ENCODE measurements at regions not wholly inside any gene's neighbourhood (a gene's known extent, or its start where the extent isn't known, plus 50 kb on each side); places are given as distances from the start of the nearest gene placed in this dataset.
"Not testable (repeated sequence)": the region's sequence is repeated elsewhere in the genome, so short reads cannot be mapped to it uniquely, and the experiment has no call there.

GRCh38 chr17:70563281-70563820, 394.0 kb downstream of the KCNJ2 start:
- Histone ChIP-seq H3K36me3 (ENCODE audit: control insufficient read depth, insufficient read depth, low read length) (no peaks in the 10 kb centered on the region), H3K27ac (ENCODE audit: low read depth, low read length) (no peak overlapping the region), H3K4me3 (ENCODE audit: low read length) (no peak overlapping the region), H3K4me1 (ENCODE audit: control insufficient read depth, insufficient read depth, low read length) (no peaks in the 10 kb centered on the region), H3K27me3 (ENCODE audit: control insufficient read depth, insufficient read depth, low read length) (no peaks in the 10 kb centered on the region), H3K9ac (ENCODE audit: low read length) (no peak overlapping the region)

- H3K27ac ChIP-seq (ENCODE audit: low read depth, low read length), result no peak overlapping the region
- no peak overlapping the region for H3K4me3 ChIP-seq (ENCODE audit: low read length)
- H3K9ac ChIP-seq (ENCODE audit: low read length), result no peak overlapping the region
- no peaks in the 10 kb centered on the region for H3K27me3 ChIP-seq (ENCODE audit: control insufficient read depth, insufficient read depth, low read length)
- no peaks in the 10 kb centered on the region for H3K36me3 ChIP-seq (ENCODE audit: control insufficient read depth, insufficient read depth, low read length)
- no peaks in the 10 kb centered on the region for H3K4me1 ChIP-seq (ENCODE audit: control insufficient read depth, insufficient read depth, low read length)
Observed at GRCh38 chr17:70564006-70564620, 394.8 kb downstream of the KCNJ2 start.

- Histone ChIP-seq H3K4me3 (ENCODE audit: low read length) (no peak overlapping the region), H3K9ac (ENCODE audit: low read length) (no peak overlapping the region), H3K4me1 (ENCODE audit: control insufficient read depth, insufficient read depth, low read length) (no peaks in the 10 kb centered on the region)
Observed at GRCh38 chr17:70569128-70569527, 399.8 kb downstream of the KCNJ2 start.

GRCh38 chr17:70577456-70577855, 408.1 kb downstream of the KCNJ2 start:
- Histone ChIP-seq H3K27me3 (ENCODE audit: control insufficient read depth, insufficient read depth, low read length) (no peaks in the 10 kb centered on the region), H3K4me1 (ENCODE audit: control insufficient read depth, insufficient read depth, low read length) (no peaks in the 10 kb centered on the region), H3K27ac (ENCODE audit: low read depth, low read length) (no peak overlapping the region), H3K9ac (ENCODE audit: low read length) (no peak overlapping the region), H3K4me3 (ENCODE audit: low read length) (no peak overlapping the region), H3K36me3 (ENCODE audit: control insufficient read depth, insufficient read depth, low read length) (no peaks in the 10 kb centered on the region)

More at GRCh38 chr17:70569128-70569527, 399.8 kb downstream of the KCNJ2 start:
- H3K27ac ChIP-seq (ENCODE audit: low read depth, low read length), result no peak overlapping the region
- no peaks in the 10 kb centered on the region for H3K36me3 ChIP-seq (ENCODE audit: control insufficient read depth, insufficient read depth, low read length)
- H3K27me3 ChIP-seq (ENCODE audit: control insufficient read depth, insufficient read depth, low read length), result no peaks in the 10 kb centered on the region

- H3K27me3 ChIP-seq (ENCODE audit: control insufficient read depth, insufficient read depth, low read length), result no peaks in the 10 kb centered on the region
Observed at GRCh38 chr17:70581459-70581858, 412.1 kb downstream of the KCNJ2 start.

GRCh38 chr17:70582777-70583176, 413.4 kb downstream of the KCNJ2 start:
- Histone ChIP-seq H3K36me3 (ENCODE audit: control insufficient read depth, insufficient read depth, low read length) (no peaks in the 10 kb centered on the region), H3K4me1 (ENCODE audit: control insufficient read depth, insufficient read depth, low read length) (no peaks in the 10 kb centered on the region), H3K4me3 (ENCODE audit: low read length) (no peak overlapping the region), H3K9ac (ENCODE audit: low read length) (no peak overlapping the region), H3K27me3 (ENCODE audit: control insufficient read depth, insufficient read depth, low read length) (no peaks in the 10 kb centered on the region), H3K27ac (ENCODE audit: low read depth, low read length) (no peak overlapping the region)

More at GRCh38 chr17:70581459-70581858, 412.1 kb downstream of the KCNJ2 start:
- Histone ChIP-seq H3K4me3 (ENCODE audit: low read length) (no peak overlapping the region), H3K9ac (ENCODE audit: low read length) (no peak overlapping the region), H3K4me1 (ENCODE audit: control insufficient read depth, insufficient read depth, low read length) (no peaks in the 10 kb centered on the region), H3K36me3 (ENCODE audit: control insufficient read depth, insufficient read depth, low read length) (no peaks in the 10 kb centered on the region), H3K27ac (ENCODE audit: low read depth, low read length) (no peak overlapping the region)

- Histone ChIP-seq H3K27ac (ENCODE audit: low read depth, low read length) (no peak overlapping the region), H3K9ac (ENCODE audit: low read length) (no peak overlapping the region), H3K27me3 (ENCODE audit: control insufficient read depth, insufficient read depth, low read length) (no peaks in the 10 kb centered on the region), H3K4me1 (ENCODE audit: control insufficient read depth, insufficient read depth, low read length) (no peaks in the 10 kb centered on the region), H3K36me3 (ENCODE audit: control insufficient read depth, insufficient read depth, low read length) (no peaks in the 10 kb centered on the region), H3K4me3 (ENCODE audit: low read length) (no peak overlapping the region)
Observed at GRCh38 chr17:70584255-70584654, 414.9 kb downstream of the KCNJ2 start.

- Histone ChIP-seq H3K27me3 (ENCODE audit: control insufficient read depth, insufficient read depth, low read length) (no peaks in the 10 kb centered on the region), H3K9ac (ENCODE audit: low read length) (no peak overlapping the region), H3K27ac (ENCODE audit: low read depth, low read length) (no peak overlapping the region), H3K4me3 (ENCODE audit: low read length) (no peak overlapping the region), H3K36me3 (ENCODE audit: control insufficient read depth, insufficient read depth, low read length) (no peaks in the 10 kb centered on the region), H3K4me1 (ENCODE audit: control insufficient read depth, insufficient read depth, low read length) (no peaks in the 10 kb centered on the region)
Observed at GRCh38 chr17:70588003-70588402, 418.7 kb downstream of the KCNJ2 start.

GRCh38 chr17:70597774-70598173, 428.4 kb downstream of the KCNJ2 start:
- H3K27me3 ChIP-seq (ENCODE audit: control insufficient read depth, insufficient read depth, low read length), result no peaks in the 10 kb centered on the region
- no peak overlapping the region for H3K27ac ChIP-seq (ENCODE audit: low read depth, low read length)
- no peaks in the 10 kb centered on the region for H3K36me3 ChIP-seq (ENCODE audit: control insufficient read depth, insufficient read depth, low read length)
- no peaks in the 10 kb centered on the region for H3K4me1 ChIP-seq (ENCODE audit: control insufficient read depth, insufficient read depth, low read length)
- no peak overlapping the region for H3K9ac ChIP-seq (ENCODE audit: low read length)
- H3K4me3 ChIP-seq (ENCODE audit: low read length), result no peak overlapping the region

GRCh38 chr17:70599198-70599597, 429.9 kb downstream of the KCNJ2 start:
- H3K36me3 ChIP-seq (ENCODE audit: control insufficient read depth, insufficient read depth, low read length), result no peaks in the 10 kb centered on the region
- H3K4me3 ChIP-seq (ENCODE audit: low read length), result no peak overlapping the region
- no peaks in the 10 kb centered on the region for H3K4me1 ChIP-seq (ENCODE audit: control insufficient read depth, insufficient read depth, low read length)
- H3K27ac ChIP-seq (ENCODE audit: low read depth, low read length), result no peak overlapping the region
- no peaks in the 10 kb centered on the region for H3K27me3 ChIP-seq (ENCODE audit: control insufficient read depth, insufficient read depth, low read length)
- H3K9ac ChIP-seq (ENCODE audit: low read length), result no peak overlapping the region

- not testable (repeated sequence) for H3K27me3 ChIP-seq (ENCODE audit: control insufficient read depth, insufficient read depth, low read length); H3K4me1 ChIP-seq (ENCODE audit: control insufficient read depth, insufficient read depth, low read length); H3K27ac ChIP-seq (ENCODE audit: low read depth, low read length); H3K4me3 ChIP-seq (ENCODE audit: low read length); H3K36me3 ChIP-seq (ENCODE audit: control insufficient read depth, insufficient read depth, low read length); H3K9ac ChIP-seq (ENCODE audit: low read length)
Observed at GRCh38 chr17:70599945-70600344, 430.6 kb downstream of the KCNJ2 start.

GRCh38 chr17:70603226-70603625, 433.9 kb downstream of the KCNJ2 start:
- Histone ChIP-seq H3K4me1 (ENCODE audit: control insufficient read depth, insufficient read depth, low read length) (no peaks in the 10 kb centered on the region), H3K4me3 (ENCODE audit: low read length) (no peak overlapping the region), H3K36me3 (ENCODE audit: control insufficient read depth, insufficient read depth, low read length) (no peaks in the 10 kb centered on the region), H3K27me3 (ENCODE audit: control insufficient read depth, insufficient read depth, low read length) (no peaks in the 10 kb centered on the region), H3K27ac (ENCODE audit: low read depth, low read length) (no peak overlapping the region), H3K9ac (ENCODE audit: low read length) (no peak overlapping the region)

- Histone ChIP-seq H3K27ac (ENCODE audit: low read depth, low read length) (no peak overlapping the region), H3K4me1 (ENCODE audit: control insufficient read depth, insufficient read depth, low read length) (no peaks in the 10 kb centered on the region), H3K27me3 (ENCODE audit: control insufficient read depth, insufficient read depth, low read length) (no peaks in the 10 kb centered on the region), H3K4me3 (ENCODE audit: low read length) (no peak overlapping the region), H3K36me3 (ENCODE audit: control insufficient read depth, insufficient read depth, low read length) (no peaks in the 10 kb centered on the region), H3K9ac (ENCODE audit: low read length) (no peak overlapping the region)
Observed at GRCh38 chr17:70604854-70605253, 435.5 kb downstream of the KCNJ2 start.
